Activated T-helper 2 cell treated with anti-CD3 and anti-CD28 coated beads, Interferon-gamma antibody, Interleukin-2, Interleukin-4, amounts not matched to agents 10 μg/mL and 5 μg/mL and 100 μg/mL, durations not matched to agents 14 hours and 24 hours and 36 hours (primary cell): ENCODE measurements at regions not wholly inside any gene's neighbourhood (a gene's known extent, or its start where the extent isn't known, plus 50 kb on each side); places are given as distances from the start of the nearest gene placed in this dataset.

ENCODE experiments used
- DNase-seq: peaks from one replicate; pipeline ENCODE4 v3.0.0; 2021; ENCODE audit warnings: low spot score
- H3K27ac Mint-ChIP-seq: one replicate; pipeline ENCODE4 v1.8.0; 2021; ENCODE audit warnings: mixed read lengths
- H3K27me3 Mint-ChIP-seq: one replicate; pipeline ENCODE4 v1.8.0; 2021; ENCODE audit warnings: low read depth, mixed read lengths
- H3K36me3 Mint-ChIP-seq: one replicate; pipeline ENCODE4 v1.8.0; 2021; ENCODE audit warnings: low read depth, mixed read lengths
- H3K4me1 Mint-ChIP-seq: one replicate; pipeline ENCODE4 v1.8.0; 2021; ENCODE audit warnings: low read depth, mixed read lengths
- H3K4me3 Mint-ChIP-seq: one replicate; pipeline ENCODE4 v1.8.0; 2021; ENCODE audit warnings: low read depth, mild to moderate bottlenecking, moderate library complexity, mixed read lengths
- H3K9me3 Mint-ChIP-seq: one replicate; pipeline ENCODE4 v1.8.0; 2021; ENCODE audit warnings: mixed read lengths
- intact Hi-C: fragments of 100-400 bp; cut with micrococcal nuclease; formaldehyde crosslinking; loops from one replicate; pipeline ENCODE4 v1.15.1; 2023

DNA sequence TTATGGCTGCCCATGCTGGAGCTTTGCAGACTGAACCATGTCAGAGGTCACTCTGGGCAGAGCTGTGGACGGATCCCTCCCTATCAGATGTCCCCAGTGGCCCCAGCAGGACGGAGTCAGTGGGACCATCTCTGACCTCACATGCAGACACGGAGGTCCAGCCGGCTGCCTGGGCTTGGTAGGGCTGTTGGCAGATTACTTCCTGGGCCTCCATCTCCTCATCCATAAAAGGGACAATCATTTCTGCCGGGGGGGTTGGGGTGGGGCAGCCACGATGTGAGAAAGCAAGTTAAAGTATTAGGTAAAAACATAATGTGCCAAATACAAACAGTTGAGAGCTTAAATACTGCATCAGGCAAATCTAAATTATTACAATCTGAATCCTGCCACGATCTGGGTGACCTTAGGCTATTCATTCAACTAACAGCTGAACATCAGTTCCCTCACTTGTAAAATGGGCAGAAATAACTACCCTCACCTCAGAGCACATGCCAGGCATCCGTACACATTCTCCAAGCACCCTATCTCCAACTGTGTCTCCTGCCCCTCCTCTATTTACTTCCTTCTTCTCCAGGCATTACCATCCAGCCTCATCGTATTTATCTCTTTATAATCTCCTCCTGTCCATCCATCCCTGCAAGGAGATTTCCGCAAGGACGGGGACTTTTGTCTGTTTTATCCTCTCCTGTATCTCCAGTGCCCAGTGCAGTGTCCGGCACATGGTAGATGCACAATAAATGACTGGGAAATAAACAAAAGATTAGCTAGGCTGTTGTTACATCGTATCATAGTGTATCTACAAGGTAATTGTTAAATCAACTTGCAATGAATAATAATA, 192.3 kb upstream of the FOXF1 start:
- H3K9me3 Mint-ChIP-seq = no peaks in the 10 kb centered on the region
- H3K36me3 Mint-ChIP-seq = no peaks in the 10 kb centered on the region
- no peak overlapping the region for H3K4me3 Mint-ChIP-seq
- H3K27ac Mint-ChIP-seq = no peak overlapping the region
- DNase-seq = no peak
- H3K27me3 Mint-ChIP-seq = peaks cover 5% of the 10 kb centered on the region
- H3K4me1 Mint-ChIP-seq = no peaks in the 10 kb centered on the region
- intact Hi-C loops = no loop called here

DNA sequence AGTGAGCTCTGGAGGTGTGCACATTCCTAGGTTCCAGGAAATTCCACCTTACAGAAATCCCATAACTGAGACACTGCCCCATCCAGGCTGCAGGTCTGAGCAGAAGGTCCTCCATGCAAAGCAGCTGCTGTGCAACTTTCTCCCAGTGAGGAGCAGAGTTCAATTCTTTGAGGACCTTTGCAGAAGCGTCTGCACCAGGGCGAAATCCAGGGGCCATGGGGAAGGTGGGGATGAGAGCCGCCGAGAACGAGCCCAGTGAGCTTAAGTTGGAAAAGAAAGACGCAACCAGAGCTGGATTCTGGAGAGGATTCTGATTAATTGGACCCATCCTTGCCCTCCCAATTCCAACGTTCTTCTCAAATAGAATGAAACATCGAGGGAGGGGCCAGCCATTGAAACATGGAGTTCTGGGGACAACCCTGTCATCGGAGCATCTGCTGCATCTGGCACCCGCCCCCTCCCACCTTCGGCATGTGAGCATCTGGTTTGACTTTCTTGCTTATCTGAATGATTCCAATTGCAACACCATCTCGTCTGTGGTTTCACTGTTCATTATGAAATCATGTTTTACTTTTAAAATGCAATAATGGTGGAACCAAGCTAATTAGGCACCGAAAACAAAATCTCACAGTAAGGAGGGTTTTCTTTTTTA, 190.6 kb upstream of the FOXF1 start:
- intact Hi-C loops = no loop called here
- DNase-seq = no peak
- no peaks in the 10 kb centered on the region for H3K36me3 Mint-ChIP-seq

DNA sequence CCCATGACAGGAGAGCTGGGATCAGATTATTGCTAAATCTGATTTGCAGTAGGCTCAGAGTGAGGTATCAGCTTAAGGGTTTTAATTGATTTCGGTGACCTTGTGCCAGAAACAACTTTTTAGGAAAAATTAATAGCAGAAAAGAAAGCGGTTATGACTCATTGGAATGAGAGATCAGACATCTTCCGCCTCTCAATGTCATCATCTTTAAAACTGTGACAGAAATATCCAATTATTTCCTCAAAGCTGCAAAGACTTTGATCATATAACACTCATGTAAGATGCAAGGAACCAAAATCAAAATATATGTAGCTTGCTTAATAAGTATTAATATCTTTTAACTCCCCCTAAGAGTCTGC, 190.1 kb upstream of the FOXF1 start:
- Mint-ChIP-seq H3K4me3 (no peak overlapping the region), H3K36me3 (no peaks in the 10 kb centered on the region), H3K27me3 (peaks cover 5% of the 10 kb centered on the region), H3K4me1 (no peaks in the 10 kb centered on the region), H3K9me3 (no peaks in the 10 kb centered on the region), H3K27ac (no peak overlapping the region)
- intact Hi-C loops = no loop called here
- no peak for DNase-seq

More for the DNA sequence above, 190.6 kb upstream of the FOXF1 start:
- no peak overlapping the region for H3K4me3 Mint-ChIP-seq
- no peak overlapping the region for H3K27ac Mint-ChIP-seq
- no peaks in the 10 kb centered on the region for H3K9me3 Mint-ChIP-seq
- no peaks in the 10 kb centered on the region for H3K4me1 Mint-ChIP-seq
- peaks cover 5% of the 10 kb centered on the region for H3K27me3 Mint-ChIP-seq

DNA sequence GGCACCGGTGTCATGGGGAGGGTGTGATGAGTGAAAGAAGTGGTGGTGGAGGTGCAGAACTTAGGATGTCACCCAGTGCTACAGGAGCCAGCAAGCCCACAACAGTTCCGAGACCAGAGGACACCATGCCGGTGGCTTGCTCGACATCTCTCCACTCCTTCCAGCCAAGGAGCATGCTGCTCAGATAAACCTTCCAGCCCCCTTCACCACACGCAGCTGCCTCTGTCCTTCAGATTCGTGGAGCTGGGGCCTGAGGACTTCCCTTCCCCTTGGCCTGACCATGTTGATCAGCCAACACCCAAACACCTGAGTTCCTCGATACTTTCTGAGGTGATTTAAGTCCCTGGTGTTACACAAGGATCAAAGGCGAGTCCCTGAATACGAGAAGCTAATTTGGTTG, 188.8 kb upstream of the FOXF1 start:
- H3K27ac Mint-ChIP-seq = no peak overlapping the region
- H3K4me3 Mint-ChIP-seq = no peak overlapping the region
- no peaks in the 10 kb centered on the region for H3K9me3 Mint-ChIP-seq
- no peaks in the 10 kb centered on the region for H3K36me3 Mint-ChIP-seq
- DNase-seq = no peak
- peaks cover 5% of the 10 kb centered on the region for H3K27me3 Mint-ChIP-seq
- no peaks in the 10 kb centered on the region for H3K4me1 Mint-ChIP-seq
- intact Hi-C loops = no loop called here

DNA sequence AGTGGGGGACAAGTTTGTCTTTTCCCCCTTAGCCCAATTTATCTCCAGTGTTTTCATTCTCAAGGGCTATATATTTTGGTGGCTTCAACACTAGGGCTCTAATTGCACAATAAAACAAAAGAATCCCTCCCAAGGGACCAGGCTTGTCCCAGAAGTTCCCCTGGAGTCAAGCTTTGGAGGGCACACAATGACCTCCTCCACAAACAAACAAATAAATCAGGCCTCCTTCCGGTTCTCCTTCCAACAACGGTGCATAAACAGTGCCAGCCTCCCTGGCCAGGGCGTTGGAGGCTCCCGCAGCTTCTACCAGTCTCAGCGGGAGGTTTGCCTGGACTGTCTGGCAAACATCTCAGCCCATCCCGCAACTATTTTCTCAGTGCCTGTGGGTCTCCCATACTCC, 188.0 kb upstream of the FOXF1 start:
- no peak overlapping the region for H3K4me3 Mint-ChIP-seq
- no peak for DNase-seq
- no peaks in the 10 kb centered on the region for H3K36me3 Mint-ChIP-seq
- no peaks in the 10 kb centered on the region for H3K4me1 Mint-ChIP-seq
- intact Hi-C loops = no loop called here
- peaks cover 5% of the 10 kb centered on the region for H3K27me3 Mint-ChIP-seq
- H3K9me3 Mint-ChIP-seq = no peaks in the 10 kb centered on the region
- no peak overlapping the region for H3K27ac Mint-ChIP-seq

DNA sequence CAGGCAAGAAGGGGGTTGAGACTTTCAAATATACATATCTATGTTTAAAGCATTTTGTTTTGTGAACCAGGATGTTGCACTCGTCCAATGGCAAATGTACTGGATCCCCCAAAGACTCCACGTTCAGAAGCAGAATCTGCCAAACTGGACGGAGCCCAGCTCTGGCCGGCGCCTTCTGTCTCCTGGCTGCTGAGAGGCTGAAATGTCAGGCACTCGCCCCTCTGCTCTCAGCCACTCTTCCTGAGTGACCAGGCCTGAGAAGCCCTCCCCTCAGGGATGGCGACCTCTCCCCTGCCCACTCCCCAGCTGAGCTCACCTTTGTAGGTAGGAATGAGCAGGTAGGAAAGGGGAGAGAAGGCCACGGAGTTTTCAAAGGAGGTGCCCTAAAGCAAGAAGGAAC, 187.5 kb upstream of the FOXF1 start:
- DNase-seq = no peak
- Mint-ChIP-seq H3K4me3 (no peak overlapping the region), H3K27me3 (peaks cover 5% of the 10 kb centered on the region), H3K27ac (no peak overlapping the region), H3K4me1 (no peaks in the 10 kb centered on the region), H3K9me3 (no peaks in the 10 kb centered on the region), H3K36me3 (no peaks in the 10 kb centered on the region)
- intact Hi-C loops = no loop called here

DNA sequence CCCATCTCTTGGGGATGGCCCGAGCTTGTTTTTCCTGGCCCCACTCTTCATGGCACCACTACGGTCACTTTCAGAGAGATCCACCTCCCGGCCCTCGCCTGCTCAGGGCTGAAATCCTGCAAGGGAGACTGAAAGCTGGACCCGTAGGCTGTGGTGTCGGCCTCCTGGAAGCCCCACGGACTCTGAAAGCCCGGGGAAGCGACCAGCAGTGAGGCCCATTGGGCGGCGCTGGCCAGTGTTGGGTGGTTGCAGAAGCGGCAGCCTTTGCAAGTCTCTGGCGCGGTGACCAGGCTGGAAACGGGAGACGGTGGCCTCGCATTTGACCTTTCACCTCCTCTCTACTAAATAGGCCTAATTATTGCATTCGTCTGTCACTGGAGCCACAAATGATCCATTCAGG, 186.0 kb upstream of the FOXF1 start:
- Mint-ChIP-seq H3K27ac (no peak overlapping the region), H3K4me1 (no peaks in the 10 kb centered on the region), H3K27me3 (peaks cover 5% of the 10 kb centered on the region), H3K4me3 (no peak overlapping the region), H3K36me3 (no peaks in the 10 kb centered on the region), H3K9me3 (no peaks in the 10 kb centered on the region)
- intact Hi-C loops = no loop called here
- DNase-seq = no peak

DNA sequence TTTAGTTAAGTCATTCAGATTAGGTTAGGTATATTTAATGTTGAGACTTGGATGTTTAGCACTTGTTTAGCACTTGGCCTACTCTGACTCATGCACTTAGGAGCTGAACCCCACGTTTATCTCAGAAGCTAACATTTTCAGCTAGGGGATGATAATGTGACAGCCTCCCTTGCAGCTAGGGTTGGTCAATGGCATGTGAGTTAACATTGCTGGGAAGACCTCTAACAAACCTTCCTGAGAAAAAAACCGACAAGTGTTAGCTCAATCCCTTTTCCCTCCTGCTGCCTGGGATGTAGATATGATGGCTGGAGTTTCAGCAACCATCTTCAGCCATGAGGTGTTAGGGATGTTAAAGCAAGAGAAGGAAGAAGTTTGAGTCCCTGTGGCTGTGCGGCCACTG, 185.0 kb upstream of the FOXF1 start:
- no peak overlapping the region for H3K4me3 Mint-ChIP-seq
- H3K27me3 Mint-ChIP-seq = peaks cover 8% of the 10 kb centered on the region
- no peak for DNase-seq
- H3K27ac Mint-ChIP-seq = no peak overlapping the region
- no peaks in the 10 kb centered on the region for H3K36me3 Mint-ChIP-seq
- intact Hi-C loops = no loop called here
- no peaks in the 10 kb centered on the region for H3K9me3 Mint-ChIP-seq
- no peaks in the 10 kb centered on the region for H3K4me1 Mint-ChIP-seq

DNA sequence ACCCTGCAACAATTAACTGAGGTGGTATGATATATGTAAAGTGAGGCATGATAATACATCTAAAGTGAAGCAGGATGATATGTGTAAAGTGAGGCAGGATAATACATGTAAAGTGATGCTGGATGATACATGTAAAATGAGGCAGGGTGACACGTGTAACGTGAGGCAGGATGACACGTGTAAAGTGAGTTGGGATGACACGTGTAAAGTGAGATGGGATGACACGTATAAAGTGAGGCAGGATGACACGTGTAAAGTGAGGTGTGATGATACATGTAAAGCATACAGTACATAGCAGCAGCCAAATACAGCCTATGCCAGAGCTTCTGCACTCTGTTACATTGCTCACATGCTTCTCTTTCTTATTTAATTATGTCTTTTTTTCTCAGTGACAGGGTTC, 184.4 kb upstream of the FOXF1 start:
- no peak overlapping the region for H3K4me3 Mint-ChIP-seq
- H3K36me3 Mint-ChIP-seq = no peaks in the 10 kb centered on the region
- no peak overlapping the region for H3K27ac Mint-ChIP-seq
- peaks cover 8% of the 10 kb centered on the region for H3K27me3 Mint-ChIP-seq
- H3K4me1 Mint-ChIP-seq = no peaks in the 10 kb centered on the region
- no peaks in the 10 kb centered on the region for H3K9me3 Mint-ChIP-seq
- intact Hi-C loops = no loop called here
- DNase-seq = no peak

DNA sequence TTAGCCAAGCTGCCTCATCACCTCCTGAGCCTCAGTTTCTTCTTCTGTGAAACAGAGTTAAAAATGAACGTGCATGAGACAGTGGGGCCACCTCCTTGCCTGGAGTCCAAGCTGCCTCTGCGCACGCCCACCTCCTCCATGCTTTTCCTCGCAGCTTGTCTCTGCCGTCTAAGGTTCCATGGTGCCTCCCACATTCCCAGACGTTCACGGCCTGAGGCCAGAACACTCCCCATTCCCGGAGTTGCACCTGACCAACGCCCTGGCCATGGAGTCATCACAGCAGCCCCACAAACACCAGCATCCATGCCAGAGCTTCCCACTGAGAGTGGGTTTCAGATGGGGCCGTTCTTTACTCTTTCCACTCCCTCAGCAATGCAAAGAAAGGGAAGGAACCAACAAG, 183.0 kb upstream of the FOXF1 start:
- no peaks in the 10 kb centered on the region for H3K9me3 Mint-ChIP-seq
- no peak overlapping the region for H3K4me3 Mint-ChIP-seq
- H3K27ac Mint-ChIP-seq = no peak overlapping the region
- DNase-seq = no peak
- H3K36me3 Mint-ChIP-seq = no peaks in the 10 kb centered on the region
- peaks cover 6% of the 10 kb centered on the region for H3K27me3 Mint-ChIP-seq
- intact Hi-C loops = no loop called here
- H3K4me1 Mint-ChIP-seq = no peaks in the 10 kb centered on the region

DNA sequence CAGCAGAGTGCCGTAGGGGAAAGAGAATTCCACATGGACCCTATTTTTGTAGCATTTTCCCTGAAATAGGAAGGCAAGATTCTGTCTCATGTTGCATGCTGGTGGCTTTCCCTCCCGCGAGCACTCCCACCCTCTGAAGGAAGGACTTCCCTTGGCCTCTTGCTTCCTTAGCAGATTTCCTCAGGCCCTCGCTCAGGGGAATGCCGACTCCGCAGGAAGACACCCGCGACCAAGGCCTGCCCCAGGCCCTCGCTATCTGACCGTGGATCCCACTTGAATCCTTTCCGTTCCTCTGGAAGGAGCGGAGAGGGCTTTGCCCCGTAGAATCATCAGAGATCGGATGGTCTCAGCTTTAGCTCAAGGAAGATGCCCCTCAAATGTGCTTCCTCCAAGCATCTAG, 179.4 kb upstream of the FOXF1 start:
- H3K9me3 Mint-ChIP-seq = no peaks in the 10 kb centered on the region
- peaks cover 7% of the 10 kb centered on the region for H3K27me3 Mint-ChIP-seq
- no peaks in the 10 kb centered on the region for H3K36me3 Mint-ChIP-seq
- H3K4me1 Mint-ChIP-seq = no peaks in the 10 kb centered on the region
- no peak for DNase-seq
- intact Hi-C loops = no loop called here
- H3K4me3 Mint-ChIP-seq = no peak overlapping the region
- no peak overlapping the region for H3K27ac Mint-ChIP-seq

DNA sequence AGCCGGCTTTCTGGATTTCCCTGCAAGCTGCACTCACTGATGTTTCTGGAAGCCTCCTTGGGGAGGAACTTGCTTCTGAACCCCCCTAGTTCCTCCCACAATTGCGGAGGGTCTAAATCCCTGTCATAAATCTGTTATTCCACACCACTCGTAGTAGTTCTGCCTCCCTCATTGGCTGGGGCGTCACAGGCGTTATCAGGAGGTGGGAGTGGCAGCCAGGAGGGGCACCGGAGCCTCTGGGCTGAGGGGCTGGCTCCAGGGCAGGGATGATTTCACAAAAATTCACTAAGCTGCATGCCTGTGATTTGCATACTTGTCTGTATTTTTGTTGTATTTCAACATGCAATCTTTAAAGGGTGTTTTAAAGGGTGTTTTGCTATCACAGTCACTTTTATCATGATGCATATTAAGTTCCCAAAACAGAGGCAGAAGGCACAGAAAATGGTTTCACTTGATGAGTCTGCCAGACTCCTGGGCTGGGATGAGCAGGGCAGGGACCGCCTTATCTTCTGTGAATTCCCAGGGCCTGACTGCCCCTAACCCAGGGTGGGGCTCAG, 176.2 kb upstream of the FOXF1 start:
- H3K9me3 Mint-ChIP-seq = no peaks in the 10 kb centered on the region
- no peaks in the 10 kb centered on the region for H3K36me3 Mint-ChIP-seq
- H3K27ac Mint-ChIP-seq = no peak overlapping the region
- peaks cover 7% of the 10 kb centered on the region for H3K27me3 Mint-ChIP-seq
- intact Hi-C loops = no loop called here
- no peak overlapping the region for H3K4me3 Mint-ChIP-seq
- no peak for DNase-seq
- H3K4me1 Mint-ChIP-seq = no peaks in the 10 kb centered on the region
